ENCODE measurements at regions not wholly inside any gene's neighbourhood (a gene's known extent, or its start where the extent isn't known, plus 50 kb on each side); places are given as distances from the start of the nearest gene placed in this dataset.

GRCh38 chr6:126753606-126754005, 364.9 kb upstream of the RSPO3 start:
- TF ChIP-seq EZH2phosphoT487 (conservative IDR thresholded peaks at IDR 0.05; ENCODE audit: low read length) (no peak), CTCF (IDR thresholded peaks at IDR 0.05; ENCODE audit: insufficient read depth, low read length, poor library complexity, severe bottlenecking) (no peak)
- Histone ChIP-seq H3K4me3 (ENCODE audit: insufficient read depth, low read length, poor library complexity, severe bottlenecking) (no peak overlapping the region), H3K9me2 (replicated peaks; ENCODE audit: insufficient read depth, low read length) (no peaks in the 10 kb centered on the region), H3K36me3 (ENCODE audit: low read length) (no peaks in the 10 kb centered on the region), H3K27me3 (ENCODE audit: low read length) (no peaks in the 10 kb centered on the region), H3K79me2 (ENCODE audit: insufficient read depth, low read length) (no peaks in the 10 kb centered on the region), H4K20me1 (ENCODE audit: low read depth, low read length) (no peaks in the 10 kb centered on the region), H3F3A (ENCODE audit: insufficient read depth) (no peaks in the 10 kb centered on the region), H2AFZ (ENCODE audit: low read depth, low read length, severe bottlenecking) (no peak overlapping the region), H3K4me2 (ENCODE audit: low read depth, low read length, poor library complexity, severe bottlenecking) (no peak overlapping the region), H3K9ac (ENCODE audit: low read length) (no peak overlapping the region), H3K9me3 (ENCODE audit: insufficient read depth, low read length) (no peaks in the 10 kb centered on the region), H3K27ac (ENCODE audit: low read depth, low read length) (no peak overlapping the region)

- TF ChIP-seq CTCF (IDR thresholded peaks at IDR 0.05; ENCODE audit: insufficient read depth, low read length, poor library complexity, severe bottlenecking): no peak
- no peak for TF ChIP-seq EZH2phosphoT487 (conservative IDR thresholded peaks at IDR 0.05; ENCODE audit: low read length)
- Histone ChIP-seq H3K27me3 (ENCODE audit: low read length) (no peaks in the 10 kb centered on the region), H3K4me2 (ENCODE audit: low read depth, low read length, poor library complexity, severe bottlenecking) (no peak overlapping the region), H3K9ac (ENCODE audit: low read length) (no peak overlapping the region), H3K9me3 (ENCODE audit: insufficient read depth, low read length) (no peaks in the 10 kb centered on the region), H3K36me3 (ENCODE audit: low read length) (no peaks in the 10 kb centered on the region), H3K9me2 (replicated peaks; ENCODE audit: insufficient read depth, low read length) (no peaks in the 10 kb centered on the region), H2AFZ (ENCODE audit: low read depth, low read length, severe bottlenecking) (no peak overlapping the region), H3K4me3 (ENCODE audit: insufficient read depth, low read length, poor library complexity, severe bottlenecking) (no peak overlapping the region), H3K79me2 (ENCODE audit: insufficient read depth, low read length) (no peaks in the 10 kb centered on the region), H3K27ac (ENCODE audit: low read depth, low read length) (no peak overlapping the region), H4K20me1 (ENCODE audit: low read depth, low read length) (no peaks in the 10 kb centered on the region), H3F3A (ENCODE audit: insufficient read depth) (no peaks in the 10 kb centered on the region)
These were observed 356.6 kb upstream of the RSPO3 start for GRCh38 chr6:126761854-126762253.

GRCh38 chr6:126764104-126764503, 354.4 kb upstream of the RSPO3 start:
- no peaks in the 10 kb centered on the region for H3K9me3 ChIP-seq (ENCODE audit: insufficient read depth, low read length)
- no peak overlapping the region for H3K4me3 ChIP-seq (ENCODE audit: insufficient read depth, low read length, poor library complexity, severe bottlenecking)
- H3K36me3 ChIP-seq (ENCODE audit: low read length): no peaks in the 10 kb centered on the region
- no peak overlapping the region for H2AFZ ChIP-seq (ENCODE audit: low read depth, low read length, severe bottlenecking)
- no peak overlapping the region for H3K27ac ChIP-seq (ENCODE audit: low read depth, low read length)
- H3K9ac ChIP-seq (ENCODE audit: low read length): no peak overlapping the region
- no peaks in the 10 kb centered on the region for H4K20me1 ChIP-seq (ENCODE audit: low read depth, low read length)
- no peaks in the 10 kb centered on the region for H3K9me2 ChIP-seq (replicated peaks; ENCODE audit: insufficient read depth, low read length)
- no peaks in the 10 kb centered on the region for H3K79me2 ChIP-seq (ENCODE audit: insufficient read depth, low read length)
- H3K27me3 ChIP-seq (ENCODE audit: low read length): no peaks in the 10 kb centered on the region
- no peaks in the 10 kb centered on the region for H3F3A ChIP-seq (ENCODE audit: insufficient read depth)
- TF ChIP-seq CTCF (IDR thresholded peaks at IDR 0.05; ENCODE audit: insufficient read depth, low read length, poor library complexity, severe bottlenecking): no peak
- no peak for TF ChIP-seq EZH2phosphoT487 (conservative IDR thresholded peaks at IDR 0.05; ENCODE audit: low read length)
- no peak overlapping the region for H3K4me2 ChIP-seq (ENCODE audit: low read depth, low read length, poor library complexity, severe bottlenecking)
